SK-N-MC (cell line): ENCODE measurements at regions not wholly inside any gene's neighbourhood (a gene's known extent, or its start where the extent isn't known, plus 50 kb on each side); places are given as distances from the start of the nearest gene placed in this dataset.

ENCODE experiments used
- DNase-seq: peaks from one replicate; pipeline ENCODE4 v3.0.0-alpha.2; 2011; ENCODE audit warnings: low read depth, low spot score
- H3K27ac ChIP-seq: fragments of 200-600 bp; sonication (generic); 2 replicates; pipeline ENCODE4 v1.5.1; 2016; ENCODE audit warnings: mixed run types
- H3K36me3 ChIP-seq: fragments of 200-600 bp; sonication (generic); 2 replicates; pipeline ENCODE4 v1.6.1; 2017; ENCODE audit warnings: antibody characterized with exemption, low read length, mixed read lengths; ENCODE audit not compliant: insufficient read depth
- H3K4me3 ChIP-seq: fragments of 200-600 bp; sonication (generic); 2 replicates; pipeline ENCODE4 v1.5.1; 2016
- H3K9ac ChIP-seq: fragments of 200-600 bp; sonication (generic); 2 replicates; pipeline ENCODE4 v1.8.0; 2017; ENCODE audit warnings: mixed run types, mixed read lengths; ENCODE audit not compliant: insufficient read length
- H3K9me3 ChIP-seq: fragments of 200-600 bp; sonication (generic); 2 replicates; pipeline ENCODE4 v1.6.1; 2017; ENCODE audit warnings: low read depth, mild to moderate bottlenecking, antibody characterized with exemption, low read length, moderate library complexity, mixed read lengths
- EZH2 ChIP-seq: fragments of 200-600 bp; sonication (generic); IDR thresholded peaks from one replicate; pipeline ENCODE4 v1.6.1; 2017; ENCODE audit warnings: antibody characterized with exemption
- FOXP2 ChIP-seq: optimal IDR thresholded peaks from 2 replicates; pipeline ENCODE3; 2011; ENCODE audit warnings: mild to moderate bottlenecking, moderate library complexity; ENCODE audit not compliant: insufficient read depth; ENCODE audit errors: extremely low read length, control extremely low read depth
- POLR2AphosphoS5 ChIP-seq: IDR thresholded peaks from 2 replicates; pipeline ENCODE4 v1.6.1; 2012; ENCODE audit warnings: mild to moderate bottlenecking, low read depth, low read length, borderline replicate concordance

GRCh38 chr7:108846471-108846870 lies 276.8 kb downstream of the DNAJB9 start:
- DNase-seq: no peak
- H3K27ac ChIP-seq: peak overlapping the region; percentile 16
- no peaks in the 10 kb centered on the region for H3K9me3 ChIP-seq
- H3K9ac ChIP-seq: no peak overlapping the region
- no peak overlapping the region for H3K4me3 ChIP-seq
- no peaks in the 10 kb centered on the region for H3K36me3 ChIP-seq
- TF ChIP-seq EZH2: no peak

- Histone ChIP-seq H3K9ac (no peak overlapping the region), H3K9me3 (no peaks in the 10 kb centered on the region), H3K4me3 (no peak overlapping the region), H3K36me3 (no peaks in the 10 kb centered on the region), H3K27ac (no peak overlapping the region)
- no peak for TF ChIP-seq FOXP2
- no peak for TF ChIP-seq EZH2
- TF ChIP-seq POLR2AphosphoS5: no peak
- no peak for DNase-seq
Observed at GRCh38 chr7:108848486-108848885, 278.8 kb downstream of the DNAJB9 start.

- TF ChIP-seq EZH2: no peak
- DNase-seq: no peak
- H3K4me3 ChIP-seq: no peak overlapping the region
- H3K9ac ChIP-seq: no peak overlapping the region
- H3K36me3 ChIP-seq: no peaks in the 10 kb centered on the region
- no peaks in the 10 kb centered on the region for H3K9me3 ChIP-seq
- no peak overlapping the region for H3K27ac ChIP-seq
Observed at GRCh38 chr7:108860615-108861014, 290.9 kb downstream of the DNAJB9 start.

- no peak overlapping the region for H3K9ac ChIP-seq
- H3K36me3 ChIP-seq: no peaks in the 10 kb centered on the region
- H3K4me3 ChIP-seq: no peak overlapping the region
- TF ChIP-seq POLR2AphosphoS5: no peak
- TF ChIP-seq FOXP2: no peak
- no peak for TF ChIP-seq EZH2
- H3K27ac ChIP-seq: no peak overlapping the region
- no peaks in the 10 kb centered on the region for H3K9me3 ChIP-seq
- no peak for DNase-seq
Observed at GRCh38 chr7:108861071-108861470, 291.4 kb downstream of the DNAJB9 start.

- Histone ChIP-seq H3K9me3 (no peaks in the 10 kb centered on the region), H3K4me3 (no peak overlapping the region), H3K27ac (no peak overlapping the region), H3K36me3 (no peaks in the 10 kb centered on the region), H3K9ac (no peak overlapping the region)
- TF ChIP-seq POLR2AphosphoS5 (no peak), FOXP2 (no peak), EZH2 (no peak)
- no peak for DNase-seq
Observed at GRCh38 chr7:108863227-108863848, 293.7 kb downstream of the DNAJB9 start.

GRCh38 chr7:108869070-108869469 lies 299.4 kb downstream of the DNAJB9 start:
- TF ChIP-seq EZH2 (no peak), POLR2AphosphoS5 (no peak), FOXP2 (no peak)
- Histone ChIP-seq H3K36me3 (no peaks in the 10 kb centered on the region), H3K27ac (no peak overlapping the region), H3K9ac (no peak overlapping the region), H3K4me3 (no peak overlapping the region), H3K9me3 (no peaks in the 10 kb centered on the region)
- no peak for DNase-seq

- H3K36me3 ChIP-seq: no peaks in the 10 kb centered on the region
- DNase-seq: no peak
- H3K9ac ChIP-seq: no peak overlapping the region
- no peak for TF ChIP-seq POLR2AphosphoS5
- no peak for TF ChIP-seq EZH2
- TF ChIP-seq FOXP2: no peak
- H3K9me3 ChIP-seq: no peaks in the 10 kb centered on the region
- H3K4me3 ChIP-seq: no peak overlapping the region
- no peak overlapping the region for H3K27ac ChIP-seq
Observed at GRCh38 chr7:108875139-108875538, 305.5 kb downstream of the DNAJB9 start.

GRCh38 chr7:108890862-108891261 lies 321.2 kb downstream of the DNAJB9 start:
- no peak for DNase-seq
- H3K27ac ChIP-seq: no peak overlapping the region

GRCh38 chr7:108908456-108908855 lies 338.8 kb downstream of the DNAJB9 start:
- DNase-seq: no peak
- Histone ChIP-seq H3K27ac (no peak overlapping the region), H3K9ac (no peak overlapping the region), H3K9me3 (no peaks in the 10 kb centered on the region), H3K36me3 (no peaks in the 10 kb centered on the region), H3K4me3 (no peak overlapping the region)
- TF ChIP-seq EZH2: no peak

More at GRCh38 chr7:108890862-108891261, 321.2 kb downstream of the DNAJB9 start:
- TF ChIP-seq POLR2AphosphoS5 (no peak), EZH2 (no peak), FOXP2 (no peak)
- Histone ChIP-seq H3K4me3 (no peak overlapping the region), H3K9ac (no peak overlapping the region), H3K36me3 (no peaks in the 10 kb centered on the region), H3K9me3 (no peaks in the 10 kb centered on the region)
